ENCODE measurements at regions not wholly inside any gene's neighbourhood (a gene's known extent, or its start where the extent isn't known, plus 50 kb on each side); places are given as distances from the start of the nearest gene placed in this dataset.
"Not testable (repeated sequence)": the region's sequence is repeated elsewhere in the genome, so short reads cannot be mapped to it uniquely, and the experiment has no call there.

DNA sequence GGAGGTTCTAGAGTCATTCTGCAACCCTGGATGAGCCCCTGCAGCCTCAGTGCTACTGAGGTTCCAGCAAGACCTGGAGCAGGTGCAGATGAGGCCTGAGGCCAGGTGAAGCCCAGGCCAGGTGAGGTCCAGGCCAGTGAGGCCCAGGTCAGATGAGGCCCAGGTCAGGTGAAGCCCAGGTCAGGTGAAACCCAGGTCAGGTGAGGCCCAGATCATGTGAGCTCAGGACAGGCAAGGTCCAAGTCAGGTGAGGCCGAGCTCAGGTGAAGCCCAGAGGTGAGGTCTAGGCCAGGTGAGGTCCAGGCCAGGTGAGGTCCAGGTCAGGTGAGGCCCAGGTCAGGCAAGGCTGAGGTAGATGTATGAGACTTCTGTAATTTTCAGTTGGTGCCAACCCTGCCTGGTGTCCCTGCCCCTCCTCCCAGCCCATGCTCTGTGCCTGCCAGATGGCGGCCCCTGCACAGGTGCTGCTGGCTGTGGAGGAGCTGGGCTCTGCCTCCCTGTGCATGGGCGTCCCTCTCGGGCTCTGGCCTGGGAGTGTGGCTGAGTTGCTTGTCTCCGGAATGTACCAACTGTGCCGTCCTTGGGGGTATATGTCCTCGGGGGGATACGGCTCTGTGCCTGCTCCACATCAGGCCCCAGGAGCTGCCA is 388.5 kb downstream of the TMEM121 start:
- Histone ChIP-seq H3K36me3 (ENCODE audit: control insufficient read depth in 4 of 4, insufficient read depth in 3 of 4, low read depth in 1 of 4, low read length in 3 of 4) (no peaks in the 10 kb centered on the region), H3K27me3 (ENCODE audit: control insufficient read depth in 4 of 4, insufficient read depth in 4 of 4, low read length in 3 of 4) (no peaks in the 10 kb centered on the region), H3K9me3 (ENCODE audit: control insufficient read depth in 4 of 4, low read length in 3 of 4) (no peaks in the 10 kb centered on the region), H3K4me1 (ENCODE audit: control insufficient read depth in 4 of 4, insufficient read depth in 4 of 4, low read length in 3 of 4) (no peaks in the 10 kb centered on the region), H3K4me3 (ENCODE audit: low read depth in 1 of 3, low read length in 3 of 3) (no peak overlapping the region), H3K27ac (ENCODE audit: low read depth in 1 of 2, low read length in 2 of 2) (no peak overlapping the region), H3K9ac (ENCODE audit: low read depth in 1 of 2, low read length in 2 of 2) (no peak overlapping the region)
- DNase-seq (ENCODE audit: low spot score): no peak
- TF ChIP-seq YY1 (IDR thresholded peaks at IDR 0.05): no peak
- no peak for TF ChIP-seq HNF4G (IDR thresholded peaks at IDR 0.05)
- TF ChIP-seq, protein P1, sequence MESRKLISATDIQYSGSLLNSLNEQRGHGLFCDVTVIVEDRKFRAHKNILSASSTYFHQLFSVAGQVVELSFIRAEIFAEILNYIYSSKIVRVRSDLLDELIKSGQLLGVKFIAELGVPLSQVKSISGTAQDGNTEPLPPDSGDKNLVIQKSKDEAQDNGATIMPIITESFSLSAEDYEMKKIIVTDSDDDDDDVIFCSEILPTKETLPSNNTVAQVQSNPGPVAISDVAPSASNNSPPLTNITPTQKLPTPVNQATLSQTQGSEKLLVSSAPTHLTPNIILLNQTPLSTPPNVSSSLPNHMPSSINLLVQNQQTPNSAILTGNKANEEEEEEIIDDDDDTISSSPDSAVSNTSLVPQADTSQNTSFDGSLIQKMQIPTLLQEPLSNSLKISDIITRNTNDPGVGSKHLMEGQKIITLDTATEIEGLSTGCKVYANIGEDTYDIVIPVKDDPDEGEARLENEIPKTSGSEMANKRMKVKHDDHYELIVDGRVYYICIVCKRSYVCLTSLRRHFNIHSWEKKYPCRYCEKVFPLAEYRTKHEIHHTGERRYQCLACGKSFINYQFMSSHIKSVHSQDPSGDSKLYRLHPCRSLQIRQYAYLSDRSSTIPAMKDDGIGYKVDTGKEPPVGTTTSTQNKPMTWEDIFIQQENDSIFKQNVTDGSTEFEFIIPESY (IDR thresholded peaks at IDR 0.05): no peak
- no peak for TF ChIP-seq SP1 (IDR thresholded peaks at IDR 0.05)
- TF ChIP-seq CTCF (IDR thresholded peaks at IDR 0.05; ENCODE audit: low read depth, low read length, missing input control): no peak
- TF ChIP-seq HNF4A (conservative IDR thresholded peaks at IDR 0.05): no peak
- TF ChIP-seq NR2F2 (IDR thresholded peaks at IDR 0.05): no peak
- no peak for TF ChIP-seq TAF1 (conservative IDR thresholded peaks at IDR 0.05)
- TF ChIP-seq, protein P2, sequence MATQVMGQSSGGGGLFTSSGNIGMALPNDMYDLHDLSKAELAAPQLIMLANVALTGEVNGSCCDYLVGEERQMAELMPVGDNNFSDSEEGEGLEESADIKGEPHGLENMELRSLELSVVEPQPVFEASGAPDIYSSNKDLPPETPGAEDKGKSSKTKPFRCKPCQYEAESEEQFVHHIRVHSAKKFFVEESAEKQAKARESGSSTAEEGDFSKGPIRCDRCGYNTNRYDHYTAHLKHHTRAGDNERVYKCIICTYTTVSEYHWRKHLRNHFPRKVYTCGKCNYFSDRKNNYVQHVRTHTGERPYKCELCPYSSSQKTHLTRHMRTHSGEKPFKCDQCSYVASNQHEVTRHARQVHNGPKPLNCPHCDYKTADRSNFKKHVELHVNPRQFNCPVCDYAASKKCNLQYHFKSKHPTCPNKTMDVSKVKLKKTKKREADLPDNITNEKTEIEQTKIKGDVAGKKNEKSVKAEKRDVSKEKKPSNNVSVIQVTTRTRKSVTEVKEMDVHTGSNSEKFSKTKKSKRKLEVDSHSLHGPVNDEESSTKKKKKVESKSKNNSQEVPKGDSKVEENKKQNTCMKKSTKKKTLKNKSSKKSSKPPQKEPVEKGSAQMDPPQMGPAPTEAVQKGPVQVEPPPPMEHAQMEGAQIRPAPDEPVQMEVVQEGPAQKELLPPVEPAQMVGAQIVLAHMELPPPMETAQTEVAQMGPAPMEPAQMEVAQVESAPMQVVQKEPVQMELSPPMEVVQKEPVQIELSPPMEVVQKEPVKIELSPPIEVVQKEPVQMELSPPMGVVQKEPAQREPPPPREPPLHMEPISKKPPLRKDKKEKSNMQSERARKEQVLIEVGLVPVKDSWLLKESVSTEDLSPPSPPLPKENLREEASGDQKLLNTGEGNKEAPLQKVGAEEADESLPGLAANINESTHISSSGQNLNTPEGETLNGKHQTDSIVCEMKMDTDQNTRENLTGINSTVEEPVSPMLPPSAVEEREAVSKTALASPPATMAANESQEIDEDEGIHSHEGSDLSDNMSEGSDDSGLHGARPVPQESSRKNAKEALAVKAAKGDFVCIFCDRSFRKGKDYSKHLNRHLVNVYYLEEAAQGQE (IDR thresholded peaks at IDR 0.05): no peak
- TF ChIP-seq, protein P3, sequence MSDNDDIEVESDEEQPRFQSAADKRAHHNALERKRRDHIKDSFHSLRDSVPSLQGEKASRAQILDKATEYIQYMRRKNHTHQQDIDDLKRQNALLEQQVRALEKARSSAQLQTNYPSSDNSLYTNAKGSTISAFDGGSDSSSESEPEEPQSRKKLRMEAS (IDR thresholded peaks at IDR 0.05): no peak
- TF ChIP-seq GABPA (IDR thresholded peaks at IDR 0.05 in 1 of 2, conservative IDR thresholded peaks at IDR 0.05 in 1 of 2): no peak
- no peak for TF ChIP-seq RXRA (IDR thresholded peaks at IDR 0.05)
- TF ChIP-seq, protein P4, sequence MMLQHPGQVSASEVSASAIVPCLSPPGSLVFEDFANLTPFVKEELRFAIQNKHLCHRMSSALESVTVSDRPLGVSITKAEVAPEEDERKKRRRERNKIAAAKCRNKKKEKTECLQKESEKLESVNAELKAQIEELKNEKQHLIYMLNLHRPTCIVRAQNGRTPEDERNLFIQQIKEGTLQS (IDR thresholded peaks at IDR 0.05): no peak
- TF ChIP-seq RAD21 (IDR thresholded peaks at IDR 0.05): no peak
- no peak for TF ChIP-seq JUND (IDR thresholded peaks at IDR 0.05)
- TF ChIP-seq FOXA1 (IDR thresholded peaks at IDR 0.05): no peak
- WGBS: 83% methylated on average over 8 of the region's 8 CpGs

DNA sequence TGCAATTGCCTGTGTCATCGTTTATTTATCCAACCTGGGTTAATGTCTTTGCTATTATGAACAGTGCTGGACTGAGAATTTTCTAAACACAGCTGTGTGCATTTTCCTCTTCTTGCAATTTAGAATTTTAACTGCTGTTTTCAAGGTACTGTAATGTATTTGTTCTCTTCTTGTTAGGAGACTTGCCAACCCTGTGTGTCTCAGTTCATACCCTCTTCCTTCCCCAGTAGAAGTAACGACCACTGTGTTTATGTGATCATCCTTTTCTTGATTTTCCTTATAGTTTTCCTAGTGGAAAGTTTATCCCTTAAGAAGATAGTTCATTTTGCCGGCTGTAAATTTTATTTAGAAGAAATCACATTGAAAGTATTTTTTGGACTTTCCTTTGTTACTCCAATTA is 389.2 kb downstream of the TMEM121 start:
- WGBS: 55% methylated on average over 3 of the region's 3 CpGs
- not testable (repeated sequence) for H3K4me3 ChIP-seq (ENCODE audit: low read depth in 1 of 3, low read length in 3 of 3); H3K9me3 ChIP-seq (ENCODE audit: control insufficient read depth in 4 of 4, low read length in 3 of 4); H3K36me3 ChIP-seq (ENCODE audit: control insufficient read depth in 4 of 4, insufficient read depth in 3 of 4, low read depth in 1 of 4, low read length in 3 of 4); DNase-seq (ENCODE audit: low spot score); H3K27ac ChIP-seq (ENCODE audit: low read depth in 1 of 2, low read length in 2 of 2); H3K9ac ChIP-seq (ENCODE audit: low read depth in 1 of 2, low read length in 2 of 2); H3K4me1 ChIP-seq (ENCODE audit: control insufficient read depth in 4 of 4, insufficient read depth in 4 of 4, low read length in 3 of 4); H3K27me3 ChIP-seq (ENCODE audit: control insufficient read depth in 4 of 4, insufficient read depth in 4 of 4, low read length in 3 of 4)

- not testable (repeated sequence) for DNase-seq (ENCODE audit: low spot score); H3K9me3 ChIP-seq (ENCODE audit: control insufficient read depth in 4 of 4, low read length in 3 of 4); H3K27ac ChIP-seq (ENCODE audit: low read depth in 1 of 2, low read length in 2 of 2); H3K36me3 ChIP-seq (ENCODE audit: control insufficient read depth in 4 of 4, insufficient read depth in 3 of 4, low read depth in 1 of 4, low read length in 3 of 4); H3K4me3 ChIP-seq (ENCODE audit: low read depth in 1 of 3, low read length in 3 of 3); H3K27me3 ChIP-seq (ENCODE audit: control insufficient read depth in 4 of 4, insufficient read depth in 4 of 4, low read length in 3 of 4); H3K4me1 ChIP-seq (ENCODE audit: control insufficient read depth in 4 of 4, insufficient read depth in 4 of 4, low read length in 3 of 4); H3K9ac ChIP-seq (ENCODE audit: low read depth in 1 of 2, low read length in 2 of 2)
- 79% methylated on average over 20 of the region's 20 CpGs for WGBS
These were observed 391.0 kb downstream of the TMEM121 start for GRCh38 chr14:105917136-105917932.
